Sigmoid colon (tissue), 4 donors: ENCODE measurements at regions not wholly inside any gene's neighbourhood (a gene's known extent, or its start where the extent isn't known, plus 50 kb on each side); places are given as distances from the start of the nearest gene placed in this dataset.

Experiments
- EP300 ChIP-seq, 4 donors: sonication (generic); formaldehyde crosslinking; IDR thresholded peaks; one replicate each; pipeline ENCODE4 v1.6.1; 2017; ENCODE audit warnings: antibody characterized with exemption in 4 of 4
- POLR2A ChIP-seq, 2 donors: fragments of 450-650 bp; IDR thresholded peaks; one replicate each; pipeline ENCODE4 v1.6.1; 2016; ENCODE audit warnings: antibody characterized with exemption in 2 of 2, mild to moderate bottlenecking in 2 of 2, moderate library complexity in 2 of 2
- TF ChIP-seq, protein P1 (sequence below), 4 experiments: fragments of 450-650 bp in 3 of 4; fragments of 200-600 bp in 1 of 4; IDR thresholded peaks; one replicate each; pipeline ENCODE4 v1.5.1; 2016 to 2019; ENCODE audit warnings: antibody characterized with exemption in 4 of 4, mild to moderate bottlenecking in 3 of 4, moderate library complexity in 2 of 4

DNA sequence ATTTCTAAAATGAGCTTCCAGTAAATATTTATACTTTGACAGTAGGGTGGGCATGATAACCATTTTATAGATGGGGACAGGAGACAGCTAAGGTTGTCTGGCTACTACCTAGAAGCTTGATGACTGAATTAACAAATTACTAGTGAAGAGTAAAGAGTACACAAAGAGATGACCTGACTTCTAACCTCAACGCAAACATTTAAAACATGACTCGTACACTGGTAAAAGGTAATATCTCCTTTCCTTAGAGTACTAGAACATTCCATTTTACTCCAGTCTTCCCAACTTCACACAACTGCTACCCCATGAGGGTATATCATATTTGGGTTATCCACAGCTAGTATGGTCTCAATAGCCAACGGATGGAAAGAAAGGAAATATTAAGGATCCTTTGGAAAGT, 258.9 kb downstream of the FOXO1 start:
- TF ChIP-seq, protein P1, sequence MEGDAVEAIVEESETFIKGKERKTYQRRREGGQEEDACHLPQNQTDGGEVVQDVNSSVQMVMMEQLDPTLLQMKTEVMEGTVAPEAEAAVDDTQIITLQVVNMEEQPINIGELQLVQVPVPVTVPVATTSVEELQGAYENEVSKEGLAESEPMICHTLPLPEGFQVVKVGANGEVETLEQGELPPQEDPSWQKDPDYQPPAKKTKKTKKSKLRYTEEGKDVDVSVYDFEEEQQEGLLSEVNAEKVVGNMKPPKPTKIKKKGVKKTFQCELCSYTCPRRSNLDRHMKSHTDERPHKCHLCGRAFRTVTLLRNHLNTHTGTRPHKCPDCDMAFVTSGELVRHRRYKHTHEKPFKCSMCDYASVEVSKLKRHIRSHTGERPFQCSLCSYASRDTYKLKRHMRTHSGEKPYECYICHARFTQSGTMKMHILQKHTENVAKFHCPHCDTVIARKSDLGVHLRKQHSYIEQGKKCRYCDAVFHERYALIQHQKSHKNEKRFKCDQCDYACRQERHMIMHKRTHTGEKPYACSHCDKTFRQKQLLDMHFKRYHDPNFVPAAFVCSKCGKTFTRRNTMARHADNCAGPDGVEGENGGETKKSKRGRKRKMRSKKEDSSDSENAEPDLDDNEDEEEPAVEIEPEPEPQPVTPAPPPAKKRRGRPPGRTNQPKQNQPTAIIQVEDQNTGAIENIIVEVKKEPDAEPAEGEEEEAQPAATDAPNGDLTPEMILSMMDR (IDR thresholded peaks at IDR 0.05): no peak
- TF ChIP-seq POLR2A (IDR thresholded peaks at IDR 0.05): no peak
- TF ChIP-seq EP300 (IDR thresholded peaks at IDR 0.05): no peak
